ENCODE measurements at regions not wholly inside any gene's neighbourhood (a gene's known extent, or its start where the extent isn't known, plus 50 kb on each side); places are given as distances from the start of the nearest gene placed in this dataset.
"Not testable (repeated sequence)": the region's sequence is repeated elsewhere in the genome, so short reads cannot be mapped to it uniquely, and the experiment has no call there.

DNA sequence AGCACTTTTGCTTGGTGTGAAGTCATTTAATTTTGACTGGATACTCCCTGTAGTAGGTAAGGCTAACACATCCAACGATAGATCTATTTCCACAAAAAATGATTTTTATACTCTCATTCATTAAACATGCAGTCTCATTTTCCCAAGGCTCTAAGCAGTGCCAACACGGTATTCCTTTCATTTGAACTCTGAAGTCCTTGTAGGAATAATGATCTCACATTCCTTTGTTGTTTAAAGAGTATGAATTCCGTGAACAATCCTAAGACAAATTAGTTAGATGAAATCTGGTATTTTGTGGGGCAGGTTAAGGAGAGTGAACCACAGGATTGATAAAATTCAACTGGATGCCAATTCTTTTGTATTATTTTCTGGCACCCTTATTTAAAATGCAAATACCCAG, 66.6 kb downstream of the LACC1 start:
- Histone ChIP-seq H3K36me3 (ENCODE audit: control insufficient read depth, insufficient read depth, low read length) (no peaks in the 10 kb centered on the region), H3K4me1 (ENCODE audit: control insufficient read depth, insufficient read depth, low read length) (no peaks in the 10 kb centered on the region), H3K9ac (ENCODE audit: low read length) (no peak overlapping the region), H3K9me3 (ENCODE audit: control insufficient read depth, low read length) (no peaks in the 10 kb centered on the region), H3K4me3 (ENCODE audit: low read length) (no peak overlapping the region), H3K27me3 (ENCODE audit: control insufficient read depth, insufficient read depth, low read length) (no peaks in the 10 kb centered on the region)

DNA sequence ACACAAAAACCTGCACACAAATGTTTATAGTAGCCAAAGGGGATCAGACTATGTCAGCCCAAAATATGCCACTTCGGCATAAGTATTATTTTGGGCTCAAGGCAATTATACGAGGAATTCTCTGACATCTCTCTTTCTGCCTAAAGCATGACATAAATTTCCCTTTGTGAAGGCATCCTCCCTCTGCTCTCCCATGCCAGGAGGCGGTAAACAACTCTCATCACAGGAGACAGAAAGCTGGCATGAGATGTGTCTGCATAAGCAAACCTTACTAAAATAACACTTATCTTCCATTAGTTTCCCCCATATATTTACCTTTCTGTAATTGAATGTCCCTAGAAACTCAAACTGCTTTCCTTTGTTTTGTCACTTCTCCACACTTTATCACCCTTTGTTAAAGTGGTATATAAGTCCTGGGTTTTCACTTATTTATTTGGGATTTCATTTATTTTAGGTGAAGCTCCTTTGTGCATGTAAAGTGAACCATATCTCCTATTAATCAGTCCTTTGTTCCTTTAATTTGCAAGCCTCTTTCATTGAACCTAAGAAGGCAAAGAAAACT, 68.3 kb downstream of the LACC1 start:
- Histone ChIP-seq H3K9ac (ENCODE audit: low read length) (no peak overlapping the region), H3K4me3 (ENCODE audit: low read length) (no peak overlapping the region), H3K36me3 (ENCODE audit: control insufficient read depth, insufficient read depth, low read length) (no peaks in the 10 kb centered on the region), H3K9me3 (ENCODE audit: control insufficient read depth, low read length) (no peaks in the 10 kb centered on the region), H3K4me1 (ENCODE audit: control insufficient read depth, insufficient read depth, low read length) (no peaks in the 10 kb centered on the region), H3K27me3 (ENCODE audit: control insufficient read depth, insufficient read depth, low read length) (no peaks in the 10 kb centered on the region)

DNA sequence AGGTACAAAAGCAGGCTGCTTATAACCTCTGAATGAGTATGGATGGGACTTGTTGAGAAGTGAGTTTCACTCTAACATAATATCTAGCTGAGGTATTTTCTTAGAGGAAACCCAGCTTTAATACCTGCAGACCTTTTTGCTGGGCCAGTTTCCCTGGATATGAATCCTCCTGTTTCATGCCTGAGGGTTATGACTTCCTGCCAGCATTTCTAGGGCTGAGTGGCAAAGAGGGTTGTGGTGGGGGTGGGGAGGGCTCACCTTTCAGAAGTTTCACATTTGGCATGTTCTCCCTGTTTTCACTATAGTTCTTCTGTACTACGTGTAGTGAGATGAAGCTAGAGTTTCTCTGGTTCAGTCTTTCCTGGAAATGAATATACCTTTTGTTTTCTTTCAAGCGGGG, 73.7 kb downstream of the LACC1 start:
- Histone ChIP-seq H3K4me1 (ENCODE audit: control insufficient read depth, insufficient read depth, low read length) (no peaks in the 10 kb centered on the region), H3K9ac (ENCODE audit: low read length) (no peak overlapping the region), H3K4me3 (ENCODE audit: low read length) (no peak overlapping the region), H3K36me3 (ENCODE audit: control insufficient read depth, insufficient read depth, low read length) (no peaks in the 10 kb centered on the region), H3K9me3 (ENCODE audit: control insufficient read depth, low read length) (no peaks in the 10 kb centered on the region), H3K27me3 (ENCODE audit: control insufficient read depth, insufficient read depth, low read length) (no peaks in the 10 kb centered on the region)

- not testable (repeated sequence) for H3K27me3 ChIP-seq (ENCODE audit: control insufficient read depth, insufficient read depth, low read length); H3K36me3 ChIP-seq (ENCODE audit: control insufficient read depth, insufficient read depth, low read length); H3K4me1 ChIP-seq (ENCODE audit: control insufficient read depth, insufficient read depth, low read length); H3K9ac ChIP-seq (ENCODE audit: low read length); H3K9me3 ChIP-seq (ENCODE audit: control insufficient read depth, low read length); H3K4me3 ChIP-seq (ENCODE audit: low read length)
Observed at GRCh38 chr13:43956975-43957374, 77.3 kb downstream of the LACC1 start.

- Histone ChIP-seq H3K4me1 (ENCODE audit: control insufficient read depth, insufficient read depth, low read length) (no peaks in the 10 kb centered on the region), H3K27me3 (ENCODE audit: control insufficient read depth, insufficient read depth, low read length) (no peaks in the 10 kb centered on the region), H3K36me3 (ENCODE audit: control insufficient read depth, insufficient read depth, low read length) (no peaks in the 10 kb centered on the region), H3K9me3 (ENCODE audit: control insufficient read depth, low read length) (no peaks in the 10 kb centered on the region), H3K4me3 (ENCODE audit: low read length) (no peak overlapping the region), H3K9ac (ENCODE audit: low read length) (no peak overlapping the region)
Observed at GRCh38 chr13:43959291-43959690, 79.6 kb downstream of the LACC1 start.

GRCh38 chr13:43961909-43962308, 82.2 kb downstream of the LACC1 start:
- Histone ChIP-seq H3K27me3 (ENCODE audit: control insufficient read depth, insufficient read depth, low read length) (no peaks in the 10 kb centered on the region), H3K4me1 (ENCODE audit: control insufficient read depth, insufficient read depth, low read length) (no peaks in the 10 kb centered on the region), H3K9me3 (ENCODE audit: control insufficient read depth, low read length) (no peaks in the 10 kb centered on the region), H3K4me3 (ENCODE audit: low read length) (no peak overlapping the region), H3K9ac (ENCODE audit: low read length) (no peak overlapping the region), H3K36me3 (ENCODE audit: control insufficient read depth, insufficient read depth, low read length) (no peaks in the 10 kb centered on the region)

DNA sequence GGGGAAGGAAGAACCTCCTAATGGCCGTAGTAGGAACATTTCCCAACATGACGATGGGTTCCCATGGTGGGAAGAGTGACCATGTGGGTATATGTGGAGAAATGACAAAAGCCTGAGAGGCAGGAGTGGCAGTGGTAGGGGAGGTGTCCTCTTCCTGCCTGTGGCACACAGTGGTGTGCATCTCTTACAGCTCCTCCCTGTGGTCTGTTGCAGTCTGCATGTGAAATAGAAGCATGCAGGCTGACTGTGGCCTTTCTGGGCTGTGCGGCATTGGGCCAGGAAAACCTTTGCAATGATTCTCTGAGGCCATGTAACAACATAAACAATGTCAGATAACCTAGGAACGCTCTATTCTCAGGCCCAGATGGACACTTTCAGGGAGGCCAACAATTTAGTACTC, 84.0 kb downstream of the LACC1 start:
- H3K9ac ChIP-seq (ENCODE audit: low read length) = no peak overlapping the region
- no peaks in the 10 kb centered on the region for H3K9me3 ChIP-seq (ENCODE audit: control insufficient read depth, low read length)
- no peak overlapping the region for H3K4me3 ChIP-seq (ENCODE audit: low read length)
- no peaks in the 10 kb centered on the region for H3K27me3 ChIP-seq (ENCODE audit: control insufficient read depth, insufficient read depth, low read length)
- no peaks in the 10 kb centered on the region for H3K4me1 ChIP-seq (ENCODE audit: control insufficient read depth, insufficient read depth, low read length)
- no peaks in the 10 kb centered on the region for H3K36me3 ChIP-seq (ENCODE audit: control insufficient read depth, insufficient read depth, low read length)

- H3K9ac ChIP-seq (ENCODE audit: low read length) = no peak overlapping the region
- no peak overlapping the region for H3K4me3 ChIP-seq (ENCODE audit: low read length)
- no peaks in the 10 kb centered on the region for H3K27me3 ChIP-seq (ENCODE audit: control insufficient read depth, insufficient read depth, low read length)
- H3K36me3 ChIP-seq (ENCODE audit: control insufficient read depth, insufficient read depth, low read length) = no peaks in the 10 kb centered on the region
- H3K4me1 ChIP-seq (ENCODE audit: control insufficient read depth, insufficient read depth, low read length) = no peaks in the 10 kb centered on the region
- no peaks in the 10 kb centered on the region for H3K9me3 ChIP-seq (ENCODE audit: control insufficient read depth, low read length)
Observed at GRCh38 chr13:43964698-43965458, 85.2 kb downstream of the LACC1 start.

DNA sequence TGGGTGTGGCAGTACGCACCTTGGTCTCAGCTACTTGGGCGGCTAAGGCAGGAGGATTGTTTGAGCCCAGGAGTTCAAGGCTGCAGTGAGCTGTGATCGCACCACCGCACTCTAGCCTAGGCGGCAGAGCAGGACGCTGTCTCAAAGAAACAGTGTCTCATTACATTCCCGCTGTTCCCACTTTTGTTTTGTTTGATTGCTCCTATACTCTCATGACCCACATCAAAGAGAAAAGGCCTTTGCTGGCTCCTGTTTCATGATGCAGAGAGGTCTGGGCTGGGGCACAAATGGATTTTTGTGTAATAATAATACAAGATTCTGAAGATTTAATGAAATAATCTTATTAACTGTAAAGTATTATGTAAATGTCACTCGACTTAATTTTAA, 85.7 kb downstream of the LACC1 start:
- Histone ChIP-seq H3K36me3 (ENCODE audit: control insufficient read depth, insufficient read depth, low read length) (no peaks in the 10 kb centered on the region), H3K9ac (ENCODE audit: low read length) (no peak overlapping the region), H3K4me3 (ENCODE audit: low read length) (no peak overlapping the region)

DNA sequence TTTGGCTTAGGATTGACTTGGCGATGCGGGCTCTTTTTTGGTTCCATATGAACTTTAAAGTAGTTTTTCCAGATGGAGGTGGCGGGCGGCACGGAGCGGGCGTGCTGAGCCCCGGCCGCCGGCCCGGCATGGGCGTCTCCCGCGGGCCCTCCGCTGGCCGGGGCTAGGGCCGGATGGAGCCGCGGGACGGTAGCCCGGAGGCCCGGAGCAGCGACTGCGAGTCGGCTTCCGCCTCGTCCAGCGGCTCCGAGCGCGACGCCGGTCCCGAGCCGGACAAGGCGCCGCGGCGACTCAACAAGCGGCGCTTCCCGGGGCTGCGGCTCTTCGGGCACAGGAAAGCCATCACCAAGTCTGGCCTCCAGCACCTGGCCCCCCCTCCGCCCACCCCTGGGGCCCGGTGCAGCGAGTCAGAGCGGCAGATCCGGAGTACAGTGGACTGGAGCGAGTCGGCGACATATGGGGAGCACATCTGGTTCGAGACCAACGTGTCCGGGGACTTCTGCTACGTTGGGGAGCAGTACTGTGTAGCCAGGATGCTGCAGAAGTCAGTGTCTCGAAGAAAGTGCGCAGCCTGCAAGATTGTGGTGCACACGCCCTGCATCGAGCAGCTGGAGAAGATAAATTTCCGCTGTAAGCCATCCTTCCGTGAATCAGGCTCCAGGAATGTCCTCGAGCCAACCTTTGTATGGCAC, 88.7 kb downstream of the LACC1 start:
- not testable (repeated sequence) for H3K9ac ChIP-seq (ENCODE audit: low read length); H3K9me3 ChIP-seq (ENCODE audit: control insufficient read depth, low read length); H3K36me3 ChIP-seq (ENCODE audit: control insufficient read depth, insufficient read depth, low read length); H3K4me1 ChIP-seq (ENCODE audit: control insufficient read depth, insufficient read depth, low read length); H3K4me3 ChIP-seq (ENCODE audit: low read length); H3K27me3 ChIP-seq (ENCODE audit: control insufficient read depth, insufficient read depth, low read length)

More for the DNA sequence above, 85.7 kb downstream of the LACC1 start:
- H3K27me3 ChIP-seq (ENCODE audit: control insufficient read depth, insufficient read depth, low read length) = no peaks in the 10 kb centered on the region
- no peaks in the 10 kb centered on the region for H3K9me3 ChIP-seq (ENCODE audit: control insufficient read depth, low read length)
- no peaks in the 10 kb centered on the region for H3K4me1 ChIP-seq (ENCODE audit: control insufficient read depth, insufficient read depth, low read length)

DNA sequence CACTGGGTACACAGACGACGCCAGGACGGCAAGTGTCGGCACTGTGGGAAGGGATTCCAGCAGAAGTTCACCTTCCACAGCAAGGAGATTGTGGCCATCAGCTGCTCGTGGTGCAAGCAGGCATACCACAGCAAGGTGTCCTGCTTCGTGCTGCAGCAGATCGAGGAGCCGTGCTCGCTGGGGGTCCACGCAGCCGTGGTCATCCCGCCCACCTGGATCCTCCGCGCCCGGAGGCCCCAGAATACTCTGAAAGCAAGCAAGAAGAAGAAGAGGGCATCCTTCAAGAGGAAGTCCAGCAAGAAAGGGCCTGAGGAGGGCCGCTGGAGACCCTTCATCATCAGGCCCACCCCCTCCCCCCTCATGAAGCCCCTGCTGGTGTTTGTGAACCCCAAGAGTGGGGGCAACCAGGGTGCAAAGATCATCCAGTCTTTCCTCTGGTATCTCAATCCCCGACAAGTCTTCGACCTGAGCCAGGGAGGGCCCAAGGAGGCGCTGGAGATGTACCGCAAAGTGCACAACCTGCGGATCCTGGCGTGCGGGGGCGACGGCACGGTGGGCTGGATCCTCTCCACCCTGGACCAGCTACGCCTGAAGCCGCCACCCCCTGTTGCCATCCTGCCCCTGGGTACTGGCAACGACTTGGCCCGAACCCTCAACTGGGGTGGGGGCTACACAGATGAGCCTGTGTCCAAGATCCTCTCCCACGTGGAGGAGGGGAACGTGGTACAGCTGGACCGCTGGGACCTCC, 89.4 kb downstream of the LACC1 start:
- not testable (repeated sequence) for H3K9ac ChIP-seq (ENCODE audit: low read length); H3K4me1 ChIP-seq (ENCODE audit: control insufficient read depth, insufficient read depth, low read length); H3K9me3 ChIP-seq (ENCODE audit: control insufficient read depth, low read length); H3K4me3 ChIP-seq (ENCODE audit: low read length); H3K36me3 ChIP-seq (ENCODE audit: control insufficient read depth, insufficient read depth, low read length); H3K27me3 ChIP-seq (ENCODE audit: control insufficient read depth, insufficient read depth, low read length)

- H3K27me3 ChIP-seq (ENCODE audit: control insufficient read depth, insufficient read depth, low read length); H3K36me3 ChIP-seq (ENCODE audit: control insufficient read depth, insufficient read depth, low read length); H3K9ac ChIP-seq (ENCODE audit: low read length); H3K4me1 ChIP-seq (ENCODE audit: control insufficient read depth, insufficient read depth, low read length); H3K9me3 ChIP-seq (ENCODE audit: control insufficient read depth, low read length); H3K4me3 ChIP-seq (ENCODE audit: low read length): not testable (repeated sequence)
Observed at GRCh38 chr13:43969919-43970318, 90.2 kb downstream of the LACC1 start.

All from mucosa of stomach (tissue), 1 donor.